ENCODE measurements at regions not wholly inside any gene's neighbourhood (a gene's known extent, or its start where the extent isn't known, plus 50 kb on each side); places are given as distances from the start of the nearest gene placed in this dataset.

DNA sequence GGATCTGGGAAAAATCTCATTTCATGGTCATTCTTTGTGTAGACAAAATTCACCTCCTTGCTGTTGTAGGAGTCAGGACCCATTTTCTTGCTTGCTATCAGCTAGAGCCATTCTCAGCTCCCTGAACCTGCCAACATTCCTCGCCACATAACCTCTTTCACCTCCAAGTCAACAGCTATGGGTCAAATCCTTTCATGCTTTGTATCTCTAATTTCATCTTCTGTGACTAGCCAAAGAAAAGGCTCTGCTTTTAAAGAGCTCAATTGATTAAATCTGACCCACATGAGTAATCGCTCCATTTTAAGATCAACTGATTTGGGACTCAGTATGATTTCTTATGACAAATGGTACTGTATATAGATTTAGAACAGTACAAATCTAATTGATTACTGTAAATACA lies 89.2 kb upstream of the FOXG1 start:
- TF ChIP-seq, protein P1, sequence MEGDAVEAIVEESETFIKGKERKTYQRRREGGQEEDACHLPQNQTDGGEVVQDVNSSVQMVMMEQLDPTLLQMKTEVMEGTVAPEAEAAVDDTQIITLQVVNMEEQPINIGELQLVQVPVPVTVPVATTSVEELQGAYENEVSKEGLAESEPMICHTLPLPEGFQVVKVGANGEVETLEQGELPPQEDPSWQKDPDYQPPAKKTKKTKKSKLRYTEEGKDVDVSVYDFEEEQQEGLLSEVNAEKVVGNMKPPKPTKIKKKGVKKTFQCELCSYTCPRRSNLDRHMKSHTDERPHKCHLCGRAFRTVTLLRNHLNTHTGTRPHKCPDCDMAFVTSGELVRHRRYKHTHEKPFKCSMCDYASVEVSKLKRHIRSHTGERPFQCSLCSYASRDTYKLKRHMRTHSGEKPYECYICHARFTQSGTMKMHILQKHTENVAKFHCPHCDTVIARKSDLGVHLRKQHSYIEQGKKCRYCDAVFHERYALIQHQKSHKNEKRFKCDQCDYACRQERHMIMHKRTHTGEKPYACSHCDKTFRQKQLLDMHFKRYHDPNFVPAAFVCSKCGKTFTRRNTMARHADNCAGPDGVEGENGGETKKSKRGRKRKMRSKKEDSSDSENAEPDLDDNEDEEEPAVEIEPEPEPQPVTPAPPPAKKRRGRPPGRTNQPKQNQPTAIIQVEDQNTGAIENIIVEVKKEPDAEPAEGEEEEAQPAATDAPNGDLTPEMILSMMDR (IDR thresholded peaks at IDR 0.05; ENCODE audit: extremely low read depth, insufficient read depth, missing control alignments), result no peak
- no peak for DNase-seq (ENCODE audit: low spot score)
- in situ Hi-C loops (cut with MboI; ENCODE audit: low pct_unique_long_range_greater_than_20kb, low sequenced_read_pairs, unreplicated experiment), result no loop called here

DNA sequence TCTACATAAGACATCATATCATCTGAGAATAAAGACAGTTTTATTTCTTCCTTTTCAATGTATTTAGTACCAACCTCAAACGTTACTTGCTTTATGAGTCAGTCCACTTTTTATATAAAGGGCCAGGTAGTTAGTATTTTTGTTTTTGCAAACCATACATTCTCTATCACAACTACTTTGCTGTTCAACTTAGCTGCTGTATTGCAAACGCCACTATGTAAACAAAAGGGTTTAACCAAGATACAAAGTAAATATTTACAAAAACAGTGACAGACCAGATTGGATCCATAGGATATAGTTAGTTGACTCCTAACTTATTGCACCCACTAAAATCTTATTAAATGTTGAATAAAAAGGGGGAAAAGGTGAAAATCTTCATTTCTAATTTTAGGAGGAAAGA lies 87.7 kb upstream of the FOXG1 start:
- no peak for DNase-seq (ENCODE audit: low spot score)
- in situ Hi-C loops (cut with MboI; ENCODE audit: low pct_unique_long_range_greater_than_20kb, low sequenced_read_pairs, unreplicated experiment), result no loop called here
- TF ChIP-seq, protein P1 (IDR thresholded peaks at IDR 0.05; ENCODE audit: extremely low read depth, insufficient read depth, missing control alignments), result no peak

DNA sequence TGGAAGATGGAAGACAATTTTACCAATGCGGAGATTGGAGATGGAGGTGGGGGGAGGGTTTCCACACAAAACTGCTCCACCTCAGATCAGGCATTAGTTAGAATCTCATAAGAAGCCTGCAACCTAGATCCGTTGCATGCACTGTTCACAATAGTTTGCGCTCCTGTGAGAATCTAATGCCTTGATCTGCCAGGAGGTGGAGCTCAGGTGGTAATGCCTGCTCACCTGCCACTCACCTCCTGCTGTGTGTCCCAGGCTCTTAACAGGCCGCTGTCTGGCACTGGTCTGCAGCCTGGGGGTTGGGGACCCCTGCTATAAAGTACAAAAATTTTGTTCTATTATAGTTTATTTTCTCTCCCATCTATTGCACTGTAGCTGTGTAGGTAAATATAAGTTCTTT lies 84.9 kb upstream of the FOXG1 start:
- in situ Hi-C loops (cut with MboI; ENCODE audit: low pct_unique_long_range_greater_than_20kb, low sequenced_read_pairs, unreplicated experiment), result no loop called here
- TF ChIP-seq, protein P1 (IDR thresholded peaks at IDR 0.05; ENCODE audit: extremely low read depth, insufficient read depth, missing control alignments), result no peak
- no peak for DNase-seq (ENCODE audit: low spot score)

DNA sequence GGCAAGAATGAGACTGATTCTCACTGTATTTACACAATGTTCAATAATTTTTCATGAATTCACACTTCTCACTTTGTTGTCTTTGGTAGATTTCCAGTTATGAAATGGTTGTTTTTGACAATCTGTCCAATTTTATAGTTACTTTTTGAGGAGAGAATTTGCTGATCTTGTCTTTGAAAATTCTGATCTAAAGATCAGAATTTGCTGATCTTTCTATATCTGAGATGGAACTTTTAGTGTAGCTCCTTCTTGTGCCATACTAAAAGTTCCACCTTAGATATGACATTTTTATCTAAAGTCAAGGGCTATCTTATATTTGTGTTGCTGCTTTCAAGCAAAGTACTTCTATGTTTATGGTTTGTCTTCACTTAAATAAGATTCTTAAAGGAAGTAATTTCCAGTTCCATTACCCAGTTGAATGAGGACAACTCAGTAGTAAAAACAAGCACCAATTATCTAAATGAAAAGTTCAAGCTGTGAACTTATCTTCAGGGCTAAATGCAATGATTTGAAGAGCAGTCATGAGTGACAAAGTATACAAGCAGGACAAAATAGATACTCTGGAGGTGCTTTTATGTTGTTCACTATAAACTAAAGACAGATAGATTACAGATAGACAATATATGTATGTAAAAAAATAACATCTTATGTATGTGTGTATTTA lies 76.4 kb upstream of the FOXG1 start:
- DNase-seq (ENCODE audit: low spot score), result no peak
- TF ChIP-seq, protein P1 (IDR thresholded peaks at IDR 0.05; ENCODE audit: extremely low read depth, insufficient read depth, missing control alignments), result no peak
- in situ Hi-C loops (cut with MboI; ENCODE audit: low pct_unique_long_range_greater_than_20kb, low sequenced_read_pairs, unreplicated experiment), result no loop called here

DNA sequence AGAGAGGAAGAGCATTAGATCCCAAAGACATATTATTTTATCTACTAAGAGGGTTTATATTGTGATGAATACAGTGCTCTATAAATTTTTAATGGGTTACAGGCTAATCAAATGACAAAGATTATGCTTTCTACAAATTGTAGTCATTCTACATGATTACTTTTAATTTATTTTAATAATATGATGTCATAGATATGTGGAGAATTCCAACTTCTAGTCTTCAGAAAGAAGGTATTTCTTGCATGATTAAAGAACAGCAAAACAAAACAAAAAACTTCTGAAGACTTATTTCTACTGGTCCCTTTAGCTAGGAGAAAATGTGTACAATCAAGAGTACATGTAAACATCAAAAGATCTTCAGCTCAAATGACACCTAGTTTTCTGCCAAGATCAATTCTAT lies 71.5 kb upstream of the FOXG1 start:
- in situ Hi-C loops (cut with MboI; ENCODE audit: low pct_unique_long_range_greater_than_20kb, low sequenced_read_pairs, unreplicated experiment), result no loop called here
- no peak for DNase-seq (ENCODE audit: low spot score)
- TF ChIP-seq, protein P1 (IDR thresholded peaks at IDR 0.05; ENCODE audit: extremely low read depth, insufficient read depth, missing control alignments), result no peak

DNA sequence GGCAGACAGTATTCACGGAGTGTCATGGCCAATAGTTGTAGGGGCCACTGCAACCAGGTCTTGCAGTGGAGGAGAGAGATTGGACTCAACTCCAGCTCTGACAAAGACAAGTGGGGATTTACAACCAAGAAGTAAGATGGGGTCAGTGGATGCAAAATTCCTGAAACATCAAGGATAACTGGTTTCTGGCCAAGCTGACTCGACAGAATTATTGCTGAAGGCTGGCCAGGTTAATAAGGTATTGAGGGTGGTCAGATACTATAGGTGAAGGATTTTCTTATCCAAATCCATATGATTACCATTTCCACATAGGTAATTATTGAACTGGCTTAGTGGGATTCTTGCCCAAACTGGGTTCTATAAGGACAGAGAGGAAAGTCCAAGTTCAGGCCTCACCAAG lies 64.9 kb upstream of the FOXG1 start:
- in situ Hi-C loops (cut with MboI; ENCODE audit: low pct_unique_long_range_greater_than_20kb, low sequenced_read_pairs, unreplicated experiment), result no loop called here
- no peak for DNase-seq (ENCODE audit: low spot score)
- TF ChIP-seq, protein P1 (IDR thresholded peaks at IDR 0.05; ENCODE audit: extremely low read depth, insufficient read depth, missing control alignments), result no peak
